D341Med (cell line): ENCODE measurements at regions not wholly inside any gene's neighbourhood (a gene's known extent, or its start where the extent isn't known, plus 50 kb on each side); places are given as distances from the start of the nearest gene placed in this dataset.
A peak's percentile ranks its signal among the peaks of the same experiment; 100 is the strongest.
"Not testable (repeated sequence)": the region's sequence is repeated elsewhere in the genome, so short reads cannot be mapped to it uniquely, and the experiment has no call there.

Experiments used
- DNase-seq: peaks from one replicate; pipeline ENCODE4 v3.0.0; 2012; ENCODE audit warnings: low spot score

DNA sequence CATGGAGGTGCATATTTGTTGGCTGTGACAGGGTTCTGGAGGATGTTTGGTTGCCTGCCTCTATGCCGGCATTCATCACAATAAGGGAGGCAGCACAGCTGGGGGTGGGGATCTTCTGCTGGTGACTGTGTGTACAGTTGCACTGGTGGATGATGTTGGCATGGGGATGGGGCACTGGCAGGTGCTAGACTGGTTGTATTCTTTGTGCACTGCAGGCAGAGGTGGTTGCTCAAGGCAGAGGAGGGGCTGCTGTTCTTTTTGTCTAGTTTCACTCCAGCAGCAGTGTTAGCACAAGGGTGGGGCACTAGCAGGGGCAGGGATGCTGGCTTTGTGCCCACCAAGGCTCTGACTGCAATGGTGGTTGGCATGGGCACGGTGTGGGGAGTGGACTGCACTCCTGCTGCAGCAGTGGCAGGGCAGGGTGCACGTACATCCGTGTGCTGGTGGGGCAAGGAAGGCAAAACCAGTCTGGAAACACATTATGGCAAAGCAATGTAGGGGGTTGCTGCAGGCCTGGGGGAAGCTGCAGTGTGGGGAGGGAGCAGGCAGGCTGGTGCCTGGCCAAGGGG, 69.3 kb downstream of the ISOC1 start:
- DNase-seq, result no peak

DNA sequence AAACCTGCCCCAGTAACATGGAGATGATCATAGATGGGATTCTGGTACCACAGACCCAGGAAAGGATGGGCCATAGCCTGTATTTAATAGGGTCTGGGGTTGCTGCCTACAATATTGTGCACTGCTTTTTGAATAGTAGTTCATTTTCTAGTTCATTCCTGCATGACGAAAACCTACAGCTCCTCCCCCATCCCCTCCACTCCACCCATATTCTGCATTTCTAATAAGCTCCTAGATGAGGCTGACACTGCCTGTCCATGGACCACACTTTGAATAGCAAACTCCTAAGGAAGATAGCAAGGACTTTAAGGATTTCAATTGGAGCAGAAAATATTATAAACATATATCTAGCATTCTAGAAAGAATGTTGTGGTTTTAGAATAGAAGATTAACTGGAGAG, 75.5 kb downstream of the ISOC1 start:
- DNase-seq, result no peak

DNA sequence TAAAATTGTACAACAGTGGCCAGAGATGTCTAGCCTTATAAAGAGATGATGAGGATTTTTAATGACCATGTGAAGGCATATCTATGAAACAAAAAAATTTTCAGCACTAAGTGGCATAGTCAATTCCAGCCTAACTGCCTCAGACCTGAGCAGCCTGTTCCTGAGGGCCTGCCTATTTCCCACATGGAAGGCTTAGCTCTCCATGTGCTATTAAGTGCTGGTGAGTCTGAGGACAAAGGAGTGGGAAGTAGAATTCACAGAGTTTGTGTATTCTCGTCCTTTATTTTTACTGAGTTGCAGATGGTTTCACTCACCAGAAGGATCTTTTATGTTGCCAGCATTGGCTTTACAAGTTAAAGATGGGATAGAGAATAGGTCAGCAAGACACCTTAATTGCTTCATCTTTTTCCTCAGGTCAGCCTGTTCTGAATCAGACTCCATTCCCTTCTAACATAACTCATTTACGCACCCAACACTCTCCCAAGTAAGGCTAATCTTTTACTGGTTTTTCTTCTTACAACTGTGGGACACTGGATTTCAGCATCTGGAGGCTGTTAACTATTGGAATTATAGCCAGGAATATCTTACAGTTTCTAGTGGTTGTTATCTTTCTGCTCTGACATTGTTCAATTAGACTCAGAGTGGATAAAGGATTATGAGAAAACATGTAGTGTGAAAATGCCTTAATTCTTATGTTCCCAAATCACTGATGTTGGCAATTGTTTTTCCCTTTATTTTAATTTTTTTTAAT, 76.8 kb downstream of the ISOC1 start:
- DNase-seq, result no peak

DNA sequence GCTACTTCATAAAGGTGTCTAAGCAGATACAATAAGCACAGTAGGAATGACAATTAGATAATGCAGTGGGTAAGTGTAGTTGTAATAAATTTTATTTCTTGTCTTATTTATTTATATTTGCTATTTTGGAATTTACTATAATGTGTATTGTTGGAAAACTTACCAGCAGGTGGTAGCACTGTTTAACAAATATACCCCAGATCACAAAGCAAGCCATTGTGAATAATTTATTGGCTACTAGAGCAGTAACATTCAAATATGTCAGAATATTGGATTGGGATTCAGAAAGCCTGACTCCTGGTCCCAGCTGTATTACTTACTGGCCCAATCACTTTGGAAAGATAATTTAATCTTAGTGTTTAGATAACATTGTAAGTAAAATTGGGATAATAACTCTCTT, 78.0 kb downstream of the ISOC1 start:
- no peak for DNase-seq

DNA sequence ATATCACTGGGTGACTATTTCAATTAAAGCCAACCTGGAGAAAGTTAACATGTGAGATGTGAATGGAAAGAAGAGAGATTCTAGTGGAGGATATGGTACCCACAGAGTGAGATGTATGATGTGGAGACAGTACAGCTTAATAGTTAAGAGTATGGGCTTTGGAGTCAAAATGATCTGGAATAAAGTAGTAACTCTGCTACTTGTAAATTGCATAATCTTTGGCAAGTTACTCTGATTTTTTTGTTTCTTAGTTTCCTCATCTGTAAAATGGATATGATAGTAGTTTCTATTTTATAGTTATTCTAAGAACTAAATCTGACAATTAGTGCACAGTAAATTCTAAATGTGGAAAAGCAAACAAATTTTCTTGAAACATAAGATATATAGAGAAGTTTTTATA, 79.2 kb downstream of the ISOC1 start:
- DNase-seq, result no peak

DNA sequence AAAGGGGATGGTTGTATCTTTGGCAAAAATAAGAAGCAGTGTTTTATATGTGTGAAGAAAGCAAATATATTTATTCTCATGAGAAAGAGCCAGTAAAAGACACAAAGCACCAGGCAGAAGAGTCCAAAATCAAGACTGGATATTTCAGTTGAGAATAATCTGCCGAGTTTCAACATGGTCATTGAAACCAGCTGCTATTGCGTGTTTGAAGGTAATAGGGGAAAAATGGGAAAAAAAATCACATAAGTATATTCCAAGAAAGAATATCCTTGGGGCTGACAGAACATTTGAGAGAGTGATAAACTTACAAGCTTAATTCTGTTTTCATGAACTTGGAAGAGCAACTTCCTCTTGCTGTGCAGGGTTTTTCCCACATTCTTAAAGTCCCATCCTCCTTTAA, 79.9 kb downstream of the ISOC1 start:
- no peak for DNase-seq

DNA sequence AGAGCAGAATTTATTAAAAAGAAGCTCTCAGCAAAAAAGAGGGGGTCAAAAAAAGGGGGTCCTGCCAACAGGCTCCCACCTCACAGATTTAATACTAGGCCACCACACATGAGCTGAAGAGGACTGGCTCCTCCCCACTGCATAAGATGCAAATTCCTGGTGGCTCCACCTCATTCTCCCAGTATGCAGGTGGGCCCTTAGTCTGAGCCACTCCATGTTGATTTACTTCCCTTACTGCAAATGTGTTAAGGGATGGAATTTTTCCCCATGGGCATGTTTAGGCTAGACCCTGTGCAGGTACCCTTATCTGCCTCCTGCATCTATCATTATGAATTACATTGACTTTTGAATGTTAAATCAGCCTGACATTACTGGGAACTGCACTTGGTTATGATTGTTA, 82.9 kb downstream of the ISOC1 start:
- DNase-seq, result no peak

DNA sequence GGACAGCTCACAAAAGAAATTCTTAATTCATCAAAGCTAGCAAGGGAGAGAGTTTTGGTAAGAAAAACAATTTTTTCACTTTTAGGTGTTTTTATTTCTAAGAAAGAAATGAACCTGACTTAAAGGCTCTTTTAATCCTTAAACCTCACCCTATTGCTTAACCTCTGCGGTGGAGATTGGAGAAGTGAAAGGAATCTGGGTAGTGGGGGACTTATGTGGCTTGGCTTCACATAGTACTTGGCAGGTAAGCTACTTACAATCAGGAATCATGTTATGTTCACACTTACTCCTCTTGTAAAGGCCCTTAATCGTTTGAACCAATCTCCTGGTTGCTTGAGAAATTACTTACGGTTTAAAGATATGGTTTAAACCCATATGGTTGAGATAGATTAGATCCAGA, 104.8 kb downstream of the ISOC1 start:
- no peak for DNase-seq

DNA sequence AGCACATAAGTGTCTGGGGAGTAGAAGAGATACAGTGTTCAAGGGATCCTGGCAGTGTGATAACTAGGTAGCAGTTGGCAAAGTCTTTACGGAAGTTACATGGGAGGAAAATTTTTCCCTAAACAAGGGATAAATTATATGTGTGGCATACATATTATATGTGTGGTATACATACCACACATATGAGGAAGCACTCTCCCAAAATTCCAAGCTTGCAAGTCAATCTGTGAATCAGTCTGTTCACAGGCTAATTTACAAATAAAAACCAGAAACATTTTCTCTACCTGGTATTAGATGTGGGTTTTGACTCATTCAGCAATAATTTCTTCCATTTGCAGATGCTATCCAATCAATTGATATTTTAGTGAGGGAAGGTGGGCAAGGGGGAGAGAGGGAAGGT, 110.0 kb downstream of the ISOC1 start:
- no peak for DNase-seq

DNA sequence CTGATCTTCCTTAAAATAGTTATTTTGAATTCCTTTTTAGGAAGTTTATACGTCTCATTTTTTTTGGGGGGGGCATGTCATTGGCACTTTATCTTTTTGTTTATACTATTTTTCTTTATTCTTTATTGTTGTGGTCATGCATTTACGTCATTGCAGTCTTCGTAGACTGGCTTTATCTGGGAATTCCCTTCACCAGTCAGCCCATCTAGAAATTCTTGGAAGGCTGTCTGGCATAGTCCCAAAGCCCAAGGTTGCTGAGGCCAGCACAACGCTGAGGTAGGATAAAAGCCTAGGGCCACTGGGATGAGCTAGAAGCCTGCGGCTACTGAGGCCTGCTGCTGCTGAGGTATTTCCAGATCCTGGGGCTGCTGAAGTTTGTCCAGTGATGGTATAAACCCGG, 121.5 kb downstream of the ISOC1 start:
- DNase-seq, result no peak

DNA sequence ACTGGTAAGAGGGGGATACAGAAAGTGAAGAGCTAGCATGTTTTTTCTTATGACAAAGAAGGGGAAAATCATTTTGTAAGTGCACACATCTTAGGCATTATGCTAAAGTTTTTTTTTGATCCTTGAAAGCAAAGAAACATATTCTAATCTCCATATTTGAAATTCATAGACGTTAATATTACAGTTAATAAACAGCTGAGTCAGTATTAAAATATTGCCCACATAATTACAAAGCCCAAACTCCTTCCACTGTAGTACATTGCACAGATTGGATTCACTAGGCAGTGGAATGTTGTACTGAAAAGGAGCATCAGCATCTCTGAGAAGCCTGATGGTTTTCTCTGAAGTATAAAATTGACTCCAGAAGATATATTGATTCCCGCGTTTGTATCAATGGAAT, 122.6 kb downstream of the ISOC1 start:
- DNase-seq, result no peak

DNA sequence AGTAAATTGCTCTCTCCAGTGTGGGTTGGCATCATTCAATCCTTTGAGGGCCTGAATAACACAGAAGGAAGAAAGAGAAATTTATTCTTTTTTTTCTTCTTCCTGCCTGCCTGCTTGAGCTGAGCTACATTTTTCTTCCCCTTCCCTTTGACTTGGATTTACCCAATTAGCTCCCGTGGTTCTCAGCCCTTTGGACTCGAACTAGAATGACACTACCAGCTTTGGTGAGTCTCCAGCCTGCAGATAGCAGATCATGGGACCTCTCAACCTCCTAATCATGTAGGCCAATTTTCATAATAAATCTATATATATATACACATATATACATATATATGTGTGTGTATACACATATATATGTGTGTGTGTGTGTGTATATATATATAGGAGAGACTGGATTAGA, 128.6 kb downstream of the ISOC1 start:
- DNase-seq, result no peak

DNA sequence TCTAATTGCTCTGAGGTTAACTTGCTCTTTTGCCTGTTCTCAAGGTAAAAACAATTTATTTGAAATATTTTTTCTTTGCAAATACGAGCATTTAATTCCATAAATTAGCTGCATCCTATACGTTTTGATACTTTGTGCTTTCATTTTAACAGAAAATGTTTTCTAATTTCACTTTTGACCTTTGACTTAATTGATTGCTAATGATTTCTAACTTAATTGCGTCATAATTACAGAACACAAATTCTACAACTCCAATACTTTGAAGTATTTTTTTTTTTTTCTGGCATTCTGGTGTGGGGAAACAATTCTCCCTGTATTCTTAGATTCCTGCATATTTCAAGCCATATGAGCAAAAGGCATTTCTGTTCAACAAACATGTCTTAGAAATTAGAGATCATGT, 134.0 kb downstream of the ISOC1 start:
- no peak for DNase-seq

DNA sequence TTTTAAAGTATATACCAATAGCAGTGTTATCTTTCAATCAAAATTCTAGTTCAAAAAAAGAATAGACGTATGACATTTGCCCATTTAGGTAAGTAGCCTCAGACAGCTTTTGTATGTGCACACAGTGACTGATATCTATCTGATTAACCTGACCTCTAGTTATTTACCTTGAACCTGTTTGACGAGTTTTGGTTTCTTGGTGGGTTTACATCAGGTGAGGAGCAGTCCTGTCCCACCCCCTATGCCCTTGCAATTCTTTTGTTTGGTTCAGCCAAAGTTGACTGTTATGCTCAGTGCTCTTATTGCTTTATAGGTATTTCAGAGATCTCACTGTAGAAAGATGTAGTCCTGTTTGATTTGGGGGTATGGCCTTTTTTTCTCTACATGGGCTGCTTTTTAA, 147.2 kb downstream of the ISOC1 start:
- no peak for DNase-seq

DNA sequence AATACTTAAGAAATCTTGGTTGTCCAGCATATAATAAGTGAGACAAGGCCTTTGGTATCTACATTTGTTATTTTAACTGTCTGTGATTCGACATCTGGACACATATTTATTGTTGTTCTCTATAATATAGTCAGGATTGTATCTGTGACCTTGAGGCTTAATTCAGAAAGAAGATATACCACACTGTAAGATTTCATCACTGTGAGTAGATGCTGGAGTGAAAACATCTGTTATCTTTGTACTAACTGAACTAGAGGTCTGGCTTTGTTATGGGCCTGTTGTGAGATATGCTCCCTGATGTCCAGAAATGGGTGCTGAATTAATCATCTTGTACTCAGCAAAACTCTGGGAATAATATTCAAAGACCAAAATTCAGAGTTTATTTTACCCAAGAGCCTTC, 148.5 kb downstream of the ISOC1 start:
- DNase-seq, result no peak

DNA sequence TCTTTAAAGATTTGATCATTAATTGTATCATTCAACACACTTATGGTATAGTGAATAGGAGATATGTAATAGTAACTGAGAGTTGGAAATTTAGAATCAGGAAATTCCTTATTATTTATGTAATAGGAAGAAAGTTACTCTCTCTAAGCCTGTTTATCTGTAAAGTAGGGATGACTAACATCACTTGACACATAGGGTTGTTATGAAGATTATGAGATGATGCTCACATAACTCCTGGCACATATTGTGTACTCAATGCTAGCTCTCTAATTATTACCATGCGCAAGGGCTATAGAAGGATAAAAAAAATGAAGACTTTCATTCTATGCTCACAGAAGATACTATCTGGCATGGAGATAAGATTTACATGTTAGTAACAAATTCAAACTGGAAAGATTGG, 149.9 kb downstream of the ISOC1 start:
- no peak for DNase-seq

DNA sequence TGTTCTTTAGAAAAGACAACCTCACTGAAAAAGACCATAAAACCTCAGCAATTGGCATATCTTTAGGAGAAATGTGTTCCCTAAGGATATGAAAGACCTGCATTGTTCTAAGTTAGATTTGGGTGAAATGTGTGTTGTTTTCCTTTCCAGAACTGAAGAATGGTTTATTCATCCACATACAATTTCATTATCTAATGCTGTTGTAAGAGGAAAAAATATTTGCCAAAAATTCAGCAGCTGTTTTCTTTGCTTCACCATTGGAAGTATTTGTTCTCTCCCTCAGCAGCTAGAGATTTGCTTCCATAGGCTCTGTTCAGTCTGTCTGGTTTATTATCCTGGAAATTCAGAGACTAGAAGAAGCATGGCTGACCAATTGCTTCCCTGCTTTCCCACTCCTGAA, 150.9 kb downstream of the ISOC1 start:
- DNase-seq, result no peak

DNA sequence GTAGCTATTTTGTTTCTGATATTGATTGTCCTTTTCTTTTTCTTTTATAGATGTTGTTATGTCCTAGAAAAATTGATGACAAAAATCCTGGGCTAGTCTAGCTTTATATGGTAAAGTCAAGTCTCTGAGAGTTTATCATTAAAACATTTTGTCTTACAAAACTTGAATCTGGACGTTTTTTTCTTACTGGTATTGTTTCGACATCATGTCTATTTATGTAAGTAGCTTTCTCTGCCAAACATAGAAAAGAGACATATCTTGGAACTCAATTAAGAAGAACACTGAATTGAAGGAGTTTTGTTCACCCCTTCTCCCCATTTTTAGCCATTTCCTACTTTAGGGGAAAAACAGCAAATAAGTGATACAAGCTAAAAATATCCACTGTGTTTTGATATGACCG, 151.5 kb downstream of the ISOC1 start:
- no peak for DNase-seq

DNA sequence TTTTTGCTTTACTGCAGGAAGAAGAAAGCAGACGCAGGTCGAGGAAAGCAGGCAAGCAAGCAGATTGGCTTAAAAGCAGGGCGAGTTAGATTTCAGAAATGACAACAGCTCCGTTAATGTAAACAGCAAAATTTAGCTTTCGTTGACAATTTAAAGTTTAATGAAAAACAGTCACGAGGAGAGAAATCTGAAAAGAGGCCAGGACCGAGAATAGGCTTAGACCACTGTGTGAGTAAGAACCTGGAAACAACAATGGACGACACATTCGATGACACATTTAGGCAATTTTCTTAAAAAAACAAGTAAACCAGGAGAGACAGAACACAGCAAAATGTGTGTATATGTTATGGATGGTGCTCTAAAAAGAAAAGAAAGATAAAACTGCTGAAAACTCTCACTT, 155.3 kb downstream of the ISOC1 start:
- no peak for DNase-seq

DNA sequence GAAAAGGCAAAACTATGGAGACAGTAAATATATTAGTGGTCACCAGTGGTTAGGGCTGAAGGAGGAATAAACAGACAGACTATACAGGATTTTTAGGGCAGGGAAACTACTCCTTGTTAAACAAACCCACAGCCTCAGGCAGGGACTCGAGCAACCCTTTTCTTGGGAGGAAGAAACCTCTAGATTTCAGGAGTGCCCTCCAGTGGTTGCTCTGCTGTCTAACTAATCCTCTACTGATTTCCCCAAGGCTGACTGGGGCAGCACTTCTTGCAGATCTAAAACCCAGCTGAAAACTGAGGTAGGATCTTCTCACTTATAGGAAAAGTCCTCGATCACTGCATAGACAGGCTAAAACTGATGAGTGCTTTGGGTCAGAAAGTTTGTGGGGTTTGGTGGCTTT, 176.8 kb downstream of the ISOC1 start:
- peak; percentile 55 for DNase-seq

DNA sequence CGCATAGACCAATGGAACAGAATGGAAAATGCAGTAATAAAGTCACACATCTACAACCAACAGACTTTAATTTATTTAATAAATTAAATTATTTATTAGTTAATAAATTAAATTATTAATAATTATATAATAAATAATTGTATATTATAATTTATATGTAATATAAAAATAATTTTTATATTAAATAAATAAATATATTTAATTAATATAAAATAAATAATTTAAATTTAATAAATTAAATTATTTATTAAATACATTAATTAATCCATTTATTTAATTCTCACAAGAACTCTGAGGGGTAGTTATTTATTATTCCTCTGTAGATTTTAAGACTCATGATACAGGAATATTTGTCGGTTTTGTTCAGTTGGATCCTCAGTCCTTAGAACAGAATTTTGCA, 176.1 kb upstream of the ADAMTS19 start:
- DNase-seq, result no peak

DNA sequence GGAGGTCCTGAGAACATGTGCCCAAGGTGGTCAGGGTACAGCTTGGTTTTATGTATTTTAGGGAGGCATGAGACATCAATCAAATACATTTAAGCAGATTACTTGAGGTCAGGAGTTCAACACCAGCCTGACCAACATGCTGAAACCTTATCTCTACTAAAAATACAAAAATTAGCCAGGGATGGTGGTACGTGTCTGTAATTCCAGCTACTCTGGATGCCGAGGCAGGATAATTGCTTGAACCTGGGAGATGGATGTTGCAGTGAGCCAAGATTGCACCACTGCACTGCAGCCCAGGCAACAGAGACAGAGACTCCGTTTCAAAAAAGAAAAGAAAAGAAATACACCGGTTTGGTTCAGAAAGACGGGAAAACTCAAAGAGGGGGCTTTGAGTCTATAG, 165.9 kb upstream of the ADAMTS19 start:
- not testable (repeated sequence) for DNase-seq

DNA sequence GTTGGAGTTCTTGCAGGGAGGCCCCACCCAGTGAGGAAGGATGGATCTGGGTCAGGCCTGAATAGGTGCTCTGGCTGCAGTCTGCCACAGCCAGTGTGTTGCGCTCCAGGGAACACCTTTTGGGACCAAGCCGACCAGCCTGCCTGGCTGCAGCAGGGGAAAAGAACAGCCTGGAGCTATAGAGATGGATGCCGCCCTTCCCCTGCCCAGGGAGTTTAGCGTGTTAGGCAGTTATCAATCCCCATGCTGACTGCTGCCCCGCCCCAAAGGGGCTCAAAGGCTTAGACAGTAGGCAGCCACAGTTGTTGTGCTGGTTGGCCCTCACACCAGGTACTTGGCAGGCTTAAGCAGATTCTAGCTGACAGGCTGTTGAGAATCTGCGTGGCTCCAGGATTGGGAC, 153.4 kb upstream of the ADAMTS19 start:
- DNase-seq, result no peak

DNA sequence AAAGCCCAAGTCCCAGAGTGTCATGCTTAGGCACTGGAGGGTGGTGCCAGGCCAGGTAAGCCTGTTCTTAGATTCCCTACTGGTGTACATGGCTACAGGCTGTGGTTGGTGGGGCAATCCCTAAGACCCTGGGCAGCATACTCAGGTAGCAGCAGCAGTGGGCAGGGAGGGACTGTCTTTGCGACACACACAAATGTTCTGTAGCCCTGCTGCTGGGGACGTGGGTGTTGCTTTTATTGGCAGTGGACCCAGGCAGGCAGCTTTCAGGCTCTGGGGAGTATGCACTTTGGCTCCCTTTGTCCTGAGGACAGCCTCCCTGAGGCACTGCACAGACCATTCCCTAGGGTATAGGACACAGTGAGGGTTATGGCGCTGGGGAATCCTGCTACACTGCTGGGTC, 137.1 kb upstream of the ADAMTS19 start:
- DNase-seq, result no peak
